SKM-1 treated with dmso at 0.1 percent for 144 hours (cell line): ENCODE measurements at regions not wholly inside any gene's neighbourhood (a gene's known extent, or its start where the extent isn't known, plus 50 kb on each side); places are given as distances from the start of the nearest gene placed in this dataset.

Source experiments
- DNase-seq: peaks from one replicate; lab custom pipeline; 2025; ENCODE audit not compliant: unreplicated experiment; lab: John Stamatoyannopoulos, UW

DNA sequence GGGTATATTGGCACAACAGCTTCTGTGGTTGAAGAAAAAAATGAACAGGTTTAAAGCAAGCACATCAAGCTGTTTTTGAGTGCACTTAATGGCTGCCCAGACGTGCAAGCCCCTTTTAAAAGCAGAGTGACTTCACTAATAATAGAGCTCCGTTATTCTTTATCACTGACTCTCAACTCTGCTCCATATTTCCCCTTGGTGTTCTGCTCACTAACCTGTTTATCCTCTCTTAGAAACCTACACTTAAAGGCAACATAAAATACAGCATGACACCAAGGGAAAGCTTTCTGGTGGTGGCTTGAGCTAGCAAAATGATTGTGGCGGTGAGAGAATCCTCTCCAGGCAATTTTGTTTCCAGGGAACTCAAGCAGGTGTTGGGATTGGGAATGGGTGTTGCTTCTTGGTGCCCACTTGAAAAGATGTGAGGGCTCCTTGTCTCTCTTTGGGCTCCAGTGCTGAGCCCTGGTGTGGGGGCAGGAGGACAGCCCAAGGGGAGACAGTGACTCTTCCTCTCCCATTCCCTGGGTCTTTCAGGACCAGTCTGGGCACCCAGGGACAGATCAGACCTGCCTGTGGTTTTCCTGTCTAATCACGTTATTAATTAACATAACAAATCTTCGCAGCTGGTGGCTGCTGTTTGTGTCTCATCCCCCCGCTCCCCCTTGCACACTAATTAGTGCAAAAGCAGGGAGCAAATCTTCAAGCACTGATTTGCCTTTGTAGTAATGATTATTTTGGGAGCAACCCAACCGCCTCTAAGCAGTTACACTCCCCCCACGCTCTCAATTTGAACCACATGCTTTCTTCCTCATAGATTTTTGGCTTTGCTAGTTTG is 289.4 kb upstream of the CXCR4 start:
- no peak for DNase-seq

DNA sequence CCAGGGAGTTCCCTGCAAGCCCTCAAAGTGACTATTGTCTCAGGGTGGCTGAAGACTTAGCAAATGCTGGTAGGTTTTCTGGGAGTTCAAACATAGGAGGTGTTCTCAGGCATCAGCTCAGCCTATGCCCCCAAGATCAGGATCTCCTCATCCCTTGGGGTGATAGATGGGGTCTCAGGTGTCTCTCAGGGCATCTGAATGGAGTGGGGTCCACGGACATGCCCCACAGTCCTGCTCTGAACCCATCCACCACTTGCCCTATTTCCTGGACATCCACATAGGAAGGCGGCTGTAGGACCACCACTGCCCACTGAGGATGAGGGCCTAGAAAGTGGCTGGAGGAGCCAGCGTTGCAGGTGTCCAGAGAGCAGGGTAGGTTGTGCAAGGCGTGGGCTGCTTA is 287.0 kb upstream of the CXCR4 start:
- no peak for DNase-seq

DNA sequence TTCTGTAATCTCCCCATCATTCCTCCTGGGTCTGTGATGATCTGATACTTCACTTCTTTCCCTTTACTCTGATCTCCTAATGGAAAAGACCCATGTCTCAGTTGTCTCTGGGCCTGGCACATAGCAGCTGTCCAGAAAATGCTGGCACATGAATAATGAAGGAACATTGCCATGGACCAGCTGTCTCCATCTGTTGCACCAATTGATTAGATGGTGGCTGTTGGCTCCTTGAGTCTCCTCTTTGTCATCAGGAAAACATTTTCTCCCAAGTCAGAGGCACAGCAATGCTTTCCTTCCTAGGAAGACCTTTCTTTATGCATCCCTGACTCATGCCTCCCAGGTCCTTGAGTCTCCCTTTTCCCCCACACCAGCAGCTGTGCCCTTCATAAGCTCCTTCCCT is 286.2 kb upstream of the CXCR4 start:
- DNase-seq, result no peak

DNA sequence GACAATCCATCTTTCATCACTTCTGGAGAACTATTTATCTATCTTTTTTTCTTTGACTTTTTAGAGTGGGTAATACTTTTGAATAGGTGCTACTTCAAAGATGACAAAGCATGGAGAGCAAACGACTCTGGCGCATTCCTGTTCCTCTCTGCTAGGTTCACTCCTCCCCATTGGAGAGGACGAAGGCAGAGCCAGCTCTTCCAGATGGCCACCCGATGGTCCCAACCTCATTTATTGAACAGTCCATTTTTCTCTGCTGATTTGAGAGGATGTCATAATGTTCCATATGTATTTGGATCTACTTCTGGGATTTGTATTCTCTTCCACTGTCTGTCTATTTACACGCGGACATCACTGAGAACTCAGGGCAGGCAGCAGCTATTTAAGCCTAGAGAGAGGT is 284.3 kb upstream of the CXCR4 start:
- DNase-seq, result no peak

DNA sequence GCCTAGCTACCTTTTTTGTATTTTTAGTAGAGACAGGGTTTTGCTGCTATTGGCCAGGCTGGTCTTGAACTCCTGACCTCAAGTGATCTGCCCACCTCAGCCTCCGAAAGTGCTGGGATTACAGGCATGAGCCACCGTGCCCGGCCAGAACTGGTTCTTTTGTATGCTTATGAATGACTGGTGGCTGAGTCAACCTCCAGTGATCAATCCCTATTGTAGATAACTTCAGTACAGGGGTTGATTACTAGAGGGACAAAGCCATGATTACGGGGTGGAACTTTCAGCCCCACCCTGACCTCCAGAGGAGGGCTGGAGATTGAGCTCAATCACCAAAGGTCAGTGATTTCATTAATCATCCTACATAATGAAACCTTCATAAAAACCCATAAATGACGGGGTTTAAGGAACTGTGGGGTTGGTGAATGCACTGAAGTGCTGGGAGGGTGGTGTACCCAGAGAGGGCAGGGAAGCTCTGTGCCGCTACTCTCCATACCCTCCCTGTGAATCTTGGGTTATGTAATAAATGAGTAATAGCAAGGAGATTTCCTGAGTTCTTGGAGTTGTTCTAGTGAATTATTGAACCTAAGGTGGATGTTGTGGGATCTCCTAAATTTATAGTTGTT is 281.8 kb upstream of the CXCR4 start:
- DNase-seq, result no peak

DNA sequence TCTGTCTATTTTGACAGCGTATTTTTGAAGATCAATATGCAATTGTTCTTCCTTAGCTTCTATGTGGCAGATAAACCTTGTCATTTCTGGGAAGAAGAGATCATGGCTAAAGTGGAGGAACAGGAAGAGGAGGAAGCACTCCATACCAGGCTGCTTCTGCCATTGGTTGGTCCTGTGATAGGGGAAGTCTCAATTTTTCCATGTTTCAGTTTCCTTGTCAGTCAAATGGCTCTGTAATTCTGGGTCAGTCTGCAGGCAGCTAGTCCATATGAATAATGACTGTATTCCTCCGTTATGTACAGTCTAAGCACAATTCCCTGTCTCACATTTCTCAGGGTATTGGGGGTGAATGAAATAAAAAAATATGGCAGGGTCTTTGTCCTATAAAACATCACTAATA is 277.6 kb upstream of the CXCR4 start:
- DNase-seq, result no peak

DNA sequence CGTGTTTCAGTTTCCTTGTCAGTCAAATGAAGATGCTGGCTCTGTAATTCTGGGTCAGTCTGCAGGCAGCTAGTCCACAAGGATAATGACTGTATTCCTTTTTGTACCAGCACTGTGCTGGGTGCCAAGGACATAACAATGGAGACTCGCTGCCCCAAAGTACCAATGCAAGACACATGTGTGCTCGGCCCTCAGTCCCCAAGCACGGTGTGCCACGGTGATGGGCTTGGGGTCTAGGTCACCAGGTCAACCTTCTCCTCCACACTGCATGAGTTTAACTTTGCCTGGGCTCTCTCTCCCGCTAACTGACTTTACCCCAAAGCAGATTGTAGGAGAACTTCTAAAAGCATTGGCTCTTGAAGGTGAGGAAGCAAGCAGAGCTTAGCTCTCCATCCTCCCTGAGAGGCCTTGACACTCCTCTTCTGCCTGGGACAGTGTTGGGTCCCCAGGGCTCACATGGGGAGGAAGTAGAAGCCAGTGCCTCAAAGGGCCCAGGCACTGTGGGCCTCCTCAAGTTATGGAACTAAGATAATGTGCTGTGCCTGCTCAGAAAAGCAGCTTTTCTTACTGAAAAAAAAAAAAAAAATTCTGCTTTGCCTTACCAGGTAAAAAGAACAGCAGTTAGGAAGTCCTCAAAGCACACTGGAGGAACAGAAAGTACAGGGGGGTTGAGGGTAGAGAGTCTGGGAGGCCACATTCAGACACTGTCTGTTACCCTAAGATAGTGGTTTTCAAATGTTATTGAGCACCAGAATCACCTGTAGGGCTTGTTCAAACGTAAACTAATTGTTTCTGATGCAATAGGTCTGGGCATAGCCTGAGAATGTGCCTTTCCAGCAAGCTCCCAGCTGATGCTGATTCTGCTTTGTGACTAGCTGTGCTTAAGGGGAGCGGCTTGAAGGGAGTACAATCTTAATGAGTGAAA is 276.4 kb upstream of the CXCR4 start:
- no peak for DNase-seq

DNA sequence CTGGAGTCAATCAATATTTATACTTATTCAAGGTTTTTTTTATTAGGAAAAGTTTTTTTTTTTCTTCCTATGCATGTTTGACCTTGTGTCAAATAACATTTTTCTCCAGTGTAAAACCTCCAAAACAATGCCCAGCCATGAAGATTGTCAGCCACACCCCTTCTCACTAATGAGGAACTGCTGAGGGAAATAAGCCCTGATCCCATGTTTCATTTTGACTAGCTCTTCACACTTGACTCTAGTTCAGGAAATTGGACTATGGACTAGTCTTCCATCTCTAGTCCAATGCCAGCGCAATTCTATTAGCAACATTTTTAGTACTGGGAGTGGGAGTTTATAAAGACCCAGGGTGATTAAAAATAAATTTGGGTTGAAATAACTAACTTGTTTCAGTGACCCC is 275.6 kb upstream of the CXCR4 start:
- peak; percentile 10 for DNase-seq

DNA sequence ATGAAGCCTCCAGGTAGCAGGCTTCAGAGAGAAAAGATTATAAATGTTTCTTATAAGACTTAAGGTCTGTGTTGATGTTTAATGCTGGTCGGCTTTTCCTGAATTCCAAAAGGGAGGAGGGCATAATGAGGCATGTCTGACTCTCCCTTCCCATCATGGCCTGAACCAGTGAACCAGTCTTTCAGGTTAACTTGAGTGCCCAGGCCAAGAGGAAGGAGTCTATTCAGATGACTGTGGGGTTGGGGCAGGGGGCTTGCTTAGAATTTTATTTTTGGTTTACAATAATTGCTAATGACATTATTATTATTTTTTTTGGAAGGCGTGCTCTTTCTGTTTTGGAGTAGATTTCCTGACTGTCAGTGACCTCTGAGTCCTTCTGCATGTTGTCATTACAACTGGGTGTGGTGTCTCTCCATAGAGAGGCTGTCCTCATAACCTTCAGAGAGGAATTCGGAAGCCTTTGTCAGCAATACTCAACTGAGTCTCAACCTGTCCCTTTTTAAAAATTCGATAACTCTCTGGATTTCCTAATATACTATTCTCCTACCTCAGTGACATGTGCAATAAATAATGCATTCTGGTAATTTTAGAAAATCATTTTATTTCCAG is 275.1 kb upstream of the CXCR4 start:
- DNase-seq, result no peak

DNA sequence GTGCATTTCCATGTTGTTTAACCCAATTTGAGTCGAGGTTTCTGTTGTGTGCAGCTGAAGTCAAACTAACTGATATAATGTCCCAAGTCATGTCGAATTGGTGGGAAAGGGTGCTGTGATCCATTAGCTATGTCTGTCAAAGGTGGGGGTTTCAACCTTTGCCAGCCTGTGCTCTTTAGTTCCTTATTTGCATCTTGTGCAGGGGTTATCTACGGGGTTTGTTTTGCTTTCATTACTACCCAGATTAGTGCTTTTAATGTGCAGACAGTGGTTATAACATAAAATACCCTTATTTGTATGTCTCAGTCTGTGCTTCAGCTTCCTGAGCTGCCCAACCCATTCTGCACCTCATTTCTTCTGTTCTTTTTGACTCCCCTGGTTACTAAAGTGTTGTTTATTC is 271.9 kb upstream of the CXCR4 start:
- no peak for DNase-seq

DNA sequence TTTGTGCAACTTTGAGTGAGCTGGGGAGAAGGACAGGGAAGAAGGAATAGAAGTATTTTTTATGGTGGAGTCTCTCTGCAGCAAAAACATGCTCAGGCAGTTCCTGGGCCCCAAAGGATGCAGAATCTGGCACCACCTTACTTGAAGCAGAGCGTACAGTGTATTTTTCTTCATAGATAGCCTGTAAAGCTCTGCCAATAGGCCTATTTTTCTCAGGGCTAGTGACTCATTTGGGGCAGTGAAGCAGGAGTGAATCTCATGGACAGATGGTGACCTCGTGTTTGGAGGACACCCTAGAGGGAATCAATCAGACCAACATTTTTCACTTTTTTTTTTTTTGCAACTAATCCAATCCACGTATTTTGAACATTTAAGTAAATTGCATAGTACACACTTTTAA is 268.1 kb upstream of the CXCR4 start:
- DNase-seq, result no peak

DNA sequence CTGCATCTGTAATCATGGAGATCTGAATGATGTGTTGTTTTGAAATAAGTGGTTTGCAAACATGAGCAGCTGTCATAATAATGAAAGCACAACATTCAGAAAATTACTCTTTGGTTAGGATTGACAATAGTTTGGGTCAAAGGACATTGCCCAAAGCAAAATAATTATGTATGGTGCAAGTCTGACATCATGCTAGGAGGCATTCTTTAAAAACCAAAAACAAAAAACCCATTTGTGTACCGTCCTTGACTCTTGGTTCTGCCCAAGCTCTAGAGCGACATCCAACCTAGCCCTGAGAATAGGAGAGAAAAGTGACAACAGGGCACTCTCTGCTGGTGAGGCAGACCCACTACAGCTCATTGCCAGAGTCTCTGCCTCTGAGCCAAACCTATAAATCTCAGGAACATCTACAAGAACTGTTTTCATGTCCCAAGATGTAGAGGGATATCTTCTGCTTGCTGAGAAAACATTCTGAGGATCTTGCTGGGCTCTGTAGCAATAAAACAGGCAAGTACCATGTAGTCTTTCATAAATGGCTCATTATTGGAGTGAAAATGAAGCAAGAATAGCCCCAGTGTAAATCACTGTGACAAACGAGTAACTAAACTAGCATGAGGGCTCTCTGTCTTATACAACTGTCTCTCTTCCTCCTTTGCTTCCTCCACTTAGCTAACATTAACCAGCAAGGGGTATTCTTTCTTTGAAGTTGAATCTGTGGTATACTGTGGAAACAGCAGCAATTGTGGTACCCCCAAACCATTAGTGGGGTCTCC is 266.8 kb upstream of the CXCR4 start:
- peak; percentile 82 for DNase-seq

DNA sequence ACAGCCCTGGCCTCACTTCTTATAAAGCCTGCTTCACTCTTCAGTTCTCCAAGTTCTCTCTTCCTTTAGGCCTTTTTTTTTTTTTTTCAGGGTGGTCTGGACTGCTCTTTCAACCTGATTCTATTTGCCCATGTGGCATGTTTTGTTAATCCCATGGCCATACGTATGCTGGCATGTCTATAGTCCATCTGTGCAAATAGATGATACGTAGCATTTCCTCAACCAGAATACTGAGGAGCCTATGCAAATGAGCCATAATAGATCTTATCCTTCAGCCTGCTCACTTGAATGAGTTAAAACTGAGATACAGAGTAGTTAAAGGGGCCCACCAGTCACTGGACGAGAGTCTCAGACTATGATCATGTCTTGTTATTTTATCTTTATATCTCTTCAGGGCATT is 265.2 kb upstream of the CXCR4 start:
- no peak for DNase-seq

DNA sequence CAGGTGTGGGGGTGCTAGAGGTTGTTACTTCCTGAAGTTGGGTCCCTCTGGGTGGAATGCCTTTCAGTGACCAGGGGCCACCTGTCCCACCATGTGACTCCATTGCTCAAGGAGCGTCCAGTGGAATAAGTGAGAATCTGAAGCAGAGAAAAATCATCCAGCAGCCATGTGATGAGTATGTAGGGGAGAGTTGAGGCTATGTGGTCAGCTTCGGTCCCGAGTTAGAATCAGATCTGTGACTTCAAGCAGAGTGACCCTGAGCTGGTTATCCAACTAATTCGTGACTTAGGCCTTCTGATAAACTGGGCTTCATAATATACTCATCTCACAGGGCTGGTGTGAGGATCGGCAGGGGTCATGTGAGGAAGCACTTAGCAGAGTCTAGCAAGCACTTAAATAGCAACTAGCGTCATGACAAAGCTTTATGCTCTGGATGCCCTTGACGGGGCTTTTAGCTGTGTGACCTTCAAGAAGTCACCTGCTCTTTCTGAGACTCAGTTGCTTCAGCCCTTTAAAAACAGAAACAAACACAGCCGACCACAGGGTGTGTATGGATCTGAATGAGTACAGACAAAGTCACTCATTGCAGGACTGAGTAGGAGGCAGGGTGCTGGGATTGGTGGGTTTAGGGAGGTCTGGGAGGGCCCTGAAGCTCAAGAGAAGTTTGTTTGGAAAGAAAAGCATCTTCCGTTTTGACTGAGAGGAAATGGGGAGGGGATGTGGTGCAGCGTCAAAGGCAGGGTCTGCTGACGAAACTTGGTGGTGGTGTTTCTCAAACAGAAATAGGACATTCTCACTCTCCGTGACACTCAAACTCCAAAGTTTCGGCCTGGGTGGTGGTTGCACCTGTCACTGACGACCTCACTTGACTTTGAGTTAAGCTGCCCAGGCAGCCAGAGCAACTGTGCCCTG is 264.0 kb upstream of the CXCR4 start:
- DNase-seq, result peak; percentile 82

DNA sequence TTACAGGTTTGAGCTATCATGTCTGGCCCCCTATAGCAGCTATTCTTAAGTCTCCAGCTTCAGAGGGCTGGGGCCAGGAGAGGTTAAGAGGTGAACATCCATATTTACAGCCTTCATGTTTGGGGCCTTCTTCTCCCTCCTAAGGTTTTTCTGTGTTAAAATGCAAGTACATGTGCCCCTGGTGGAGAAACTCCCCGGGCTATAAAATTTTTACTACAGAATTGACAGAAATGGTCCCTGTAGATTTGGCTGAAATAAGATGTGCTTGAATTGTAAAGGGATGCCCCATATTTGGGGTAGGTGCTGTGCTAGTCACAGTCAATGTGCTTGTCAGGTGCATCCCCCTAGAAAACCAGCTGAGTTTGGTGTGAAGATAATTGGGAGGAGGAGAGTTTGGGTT is 263.3 kb upstream of the CXCR4 start:
- DNase-seq, result no peak

DNA sequence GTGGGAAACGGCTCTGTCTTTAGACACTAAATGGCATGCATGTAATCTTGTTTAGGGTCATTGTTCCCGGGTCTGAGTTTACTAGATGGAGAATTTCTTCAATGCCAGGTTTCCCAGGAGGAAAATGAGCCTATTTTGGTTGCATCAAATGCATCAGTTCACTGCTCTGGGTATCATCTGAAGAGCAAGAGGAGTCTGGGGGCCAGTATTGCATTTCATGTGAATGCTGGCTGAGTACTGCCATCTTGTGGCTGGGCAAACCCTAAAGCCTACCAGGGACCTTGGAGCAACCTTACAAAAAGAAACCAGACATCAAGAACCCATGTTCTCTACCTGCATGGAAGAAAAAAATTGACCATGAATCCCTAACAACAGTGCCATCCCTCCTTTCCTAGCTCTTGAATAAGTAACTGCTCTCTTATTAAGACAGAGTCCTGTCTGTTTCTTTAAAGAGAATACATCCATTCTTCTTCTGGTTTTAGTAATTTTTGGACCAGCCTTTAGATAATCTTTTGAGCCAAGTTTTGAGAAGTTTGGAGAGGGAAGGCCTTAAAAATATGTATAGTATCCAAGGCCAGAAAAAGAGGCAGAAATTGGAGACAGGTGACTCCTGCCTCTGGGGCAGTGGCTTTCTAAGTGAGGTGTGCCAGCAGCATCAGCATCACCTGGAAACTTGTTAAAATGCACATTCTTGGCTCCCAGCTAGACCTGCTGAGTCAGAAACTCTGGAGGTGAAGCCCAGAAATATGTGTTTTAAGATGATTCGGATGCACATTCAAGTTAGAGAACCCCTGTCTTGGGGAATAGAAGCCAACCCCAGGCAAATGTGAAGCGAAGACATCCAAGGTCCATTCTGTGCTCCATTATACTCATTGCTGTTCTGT is 261.0 kb upstream of the CXCR4 start:
- DNase-seq, result peak; percentile 68

DNA sequence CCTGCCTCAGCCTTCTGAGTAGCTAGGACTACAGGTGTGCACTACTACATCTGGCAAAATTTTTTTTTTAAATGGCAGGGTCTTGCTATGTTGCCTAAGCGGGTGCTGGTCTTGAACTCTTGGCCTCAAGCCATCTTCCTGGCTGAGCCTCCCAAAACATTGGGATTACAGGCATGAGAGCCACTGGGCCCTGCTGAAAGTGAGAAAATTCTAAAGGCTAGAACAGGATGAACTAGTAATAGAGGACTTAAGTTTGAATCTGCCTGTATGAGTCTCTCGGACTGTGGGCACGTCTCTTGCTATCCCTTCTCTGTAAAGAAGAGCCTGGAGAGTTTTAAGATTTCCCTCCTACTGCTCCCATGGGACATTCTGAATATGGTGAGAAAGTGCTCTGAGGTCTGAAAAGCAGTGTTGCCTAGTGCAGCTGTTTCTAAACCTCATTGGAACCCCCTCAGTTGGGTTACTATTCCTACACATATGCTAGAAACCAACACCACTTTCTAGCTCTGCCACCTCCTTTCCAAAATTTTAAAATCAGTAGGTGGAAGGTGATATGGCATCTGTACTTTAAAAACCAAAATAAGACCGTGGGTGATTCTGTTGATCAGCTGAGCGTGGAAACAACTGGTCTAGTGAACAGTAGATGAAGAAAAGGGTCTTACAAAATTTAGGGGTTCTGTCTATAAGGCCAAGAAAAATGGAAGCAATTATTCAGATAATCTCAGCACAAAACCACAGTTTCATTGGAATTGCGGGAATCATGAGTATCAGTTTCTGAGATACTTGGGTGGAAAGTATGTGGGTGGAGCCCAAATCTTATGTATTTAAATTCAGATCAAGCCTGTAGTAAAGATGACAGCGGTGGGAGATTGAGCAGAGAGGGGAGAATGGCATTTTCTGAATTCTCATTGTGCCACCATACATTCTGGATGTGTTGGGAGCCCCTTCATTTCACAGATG is 259.8 kb upstream of the CXCR4 start:
- no peak for DNase-seq
